Uterus (tissue), 2 donors: ENCODE measurements at regions not wholly inside any gene's neighbourhood (a gene's known extent, or its start where the extent isn't known, plus 50 kb on each side); places are given as distances from the start of the nearest gene placed in this dataset.

ENCODE experiments used
- POLR2A ChIP-seq, 2 donors: fragments of 450-650 bp; IDR thresholded peaks; one replicate each; pipeline ENCODE4 v1.6.1; 2016; ENCODE audit warnings: antibody characterized with exemption in 2 of 2, mild to moderate bottlenecking in 1 of 2, moderate library complexity in 1 of 2
- TF ChIP-seq, protein P1 (sequence below), 4 experiments: fragments of 200-600 bp in 2 of 4; fragments of 450-650 bp in 2 of 4; sonication (generic) in 2 of 4; IDR thresholded peaks; one replicate each; pipeline ENCODE4 v1.5.1; 2016 to 2019; ENCODE audit warnings: antibody characterized with exemption in 4 of 4, mild to moderate bottlenecking in 2 of 4, moderate library complexity in 1 of 4

DNA sequence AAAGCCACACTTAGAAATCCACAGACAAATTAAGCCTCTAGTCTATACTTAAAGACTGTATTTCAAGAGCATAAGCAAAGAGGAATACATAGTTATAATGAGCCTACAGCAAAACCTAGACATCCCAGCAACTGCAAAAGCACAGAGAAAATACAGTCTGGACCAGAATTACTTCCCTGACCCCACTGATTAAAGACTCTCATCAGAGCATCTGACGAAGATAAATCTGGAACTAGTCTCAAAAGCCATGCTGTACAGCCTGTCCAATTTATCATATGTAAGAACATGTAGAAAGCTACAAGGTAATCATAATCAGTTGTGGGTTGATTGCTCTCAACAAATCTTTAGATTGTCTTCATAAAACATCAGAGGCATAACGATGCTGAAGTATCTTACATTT is 285.1 kb upstream of the CAND1 start:
- TF ChIP-seq, protein P1, sequence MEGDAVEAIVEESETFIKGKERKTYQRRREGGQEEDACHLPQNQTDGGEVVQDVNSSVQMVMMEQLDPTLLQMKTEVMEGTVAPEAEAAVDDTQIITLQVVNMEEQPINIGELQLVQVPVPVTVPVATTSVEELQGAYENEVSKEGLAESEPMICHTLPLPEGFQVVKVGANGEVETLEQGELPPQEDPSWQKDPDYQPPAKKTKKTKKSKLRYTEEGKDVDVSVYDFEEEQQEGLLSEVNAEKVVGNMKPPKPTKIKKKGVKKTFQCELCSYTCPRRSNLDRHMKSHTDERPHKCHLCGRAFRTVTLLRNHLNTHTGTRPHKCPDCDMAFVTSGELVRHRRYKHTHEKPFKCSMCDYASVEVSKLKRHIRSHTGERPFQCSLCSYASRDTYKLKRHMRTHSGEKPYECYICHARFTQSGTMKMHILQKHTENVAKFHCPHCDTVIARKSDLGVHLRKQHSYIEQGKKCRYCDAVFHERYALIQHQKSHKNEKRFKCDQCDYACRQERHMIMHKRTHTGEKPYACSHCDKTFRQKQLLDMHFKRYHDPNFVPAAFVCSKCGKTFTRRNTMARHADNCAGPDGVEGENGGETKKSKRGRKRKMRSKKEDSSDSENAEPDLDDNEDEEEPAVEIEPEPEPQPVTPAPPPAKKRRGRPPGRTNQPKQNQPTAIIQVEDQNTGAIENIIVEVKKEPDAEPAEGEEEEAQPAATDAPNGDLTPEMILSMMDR (IDR thresholded peaks at IDR 0.05): no peak
- no peak for TF ChIP-seq POLR2A (IDR thresholded peaks at IDR 0.05)
